HG03575 (cell line): ENCODE measurements at regions not wholly inside any gene's neighbourhood (a gene's known extent, or its start where the extent isn't known, plus 50 kb on each side); places are given as distances from the start of the nearest gene placed in this dataset.

Experiments
- ATAC-seq: cut with Tn5 transposase; IDR thresholded peaks from one replicate; pipeline ENCODE4 v1.9.1; 2021; ENCODE audit not compliant: unreplicated experiment, insufficient number of reproducible peaks, low FRiP score; ENCODE audit errors: extremely low read depth

- no peak for ATAC-seq
Measured at GRCh38 chr21:21605521-21605920, 607.3 kb downstream of the NCAM2 start.

- no peak for ATAC-seq
Measured at GRCh38 chr21:21606041-21606440, 607.8 kb downstream of the NCAM2 start.

- ATAC-seq = no peak
Measured at GRCh38 chr21:21612466-21612865, 614.3 kb downstream of the NCAM2 start.

DNA sequence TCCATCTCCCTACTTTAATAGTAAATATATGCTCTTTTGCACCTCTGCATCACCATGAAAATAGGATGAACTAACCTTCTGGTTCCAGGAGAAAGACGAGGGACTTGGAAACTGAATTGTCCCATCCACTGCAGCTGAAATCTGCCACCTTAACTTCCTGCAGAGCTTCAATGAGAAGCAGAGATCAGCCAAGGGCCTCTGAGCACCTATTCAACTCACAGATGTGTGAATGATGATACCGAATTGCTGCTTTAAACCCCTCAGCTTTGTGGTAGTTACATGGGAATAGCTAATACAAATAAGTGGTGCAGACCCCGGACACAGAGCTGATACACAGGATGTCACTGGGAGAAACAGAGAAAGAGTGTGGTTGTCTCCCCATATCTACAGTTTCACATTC lies 616.8 kb downstream of the NCAM2 start:
- ATAC-seq = no peak

DNA sequence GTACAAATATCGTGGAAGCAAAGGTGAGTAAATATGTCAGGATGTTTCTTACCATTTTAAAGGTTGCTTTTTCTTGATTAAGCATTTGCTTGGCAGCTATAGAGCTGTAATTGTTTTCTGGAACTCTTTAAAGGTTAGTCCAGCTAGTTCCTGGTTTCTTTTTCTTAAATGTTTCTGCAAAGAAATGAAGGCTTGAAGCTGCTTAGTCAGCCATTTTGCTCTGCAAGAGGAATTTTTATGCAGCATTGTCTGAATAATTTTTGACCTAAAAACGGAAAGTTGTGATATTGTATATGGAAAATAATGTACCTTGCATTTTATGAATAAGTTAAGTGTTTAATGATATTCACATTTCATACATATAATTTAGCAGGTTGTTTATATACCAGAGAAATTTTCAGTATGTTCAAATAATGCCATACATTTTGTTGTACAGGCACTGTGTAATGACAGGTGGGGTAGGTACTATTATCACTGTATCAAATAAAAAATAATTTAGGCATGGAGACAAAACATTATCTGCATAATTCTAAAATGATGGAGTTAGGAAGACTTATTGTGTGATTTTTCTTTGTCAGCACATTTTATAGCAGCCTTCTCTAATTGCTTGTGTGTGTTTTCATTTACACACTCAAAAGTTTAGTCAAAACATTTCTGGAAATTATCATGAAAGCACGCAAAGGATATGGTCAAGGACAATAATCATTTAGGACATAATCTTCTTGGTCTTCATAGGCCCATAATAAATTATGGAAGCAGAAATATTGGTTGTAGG lies 624.4 kb downstream of the NCAM2 start:
- ATAC-seq = no peak

GRCh38 chr21:21624674-21625073 lies 626.5 kb downstream of the NCAM2 start:
- ATAC-seq = no peak

- ATAC-seq = no peak
Measured at GRCh38 chr21:21631961-21632360, 633.8 kb downstream of the NCAM2 start.

DNA sequence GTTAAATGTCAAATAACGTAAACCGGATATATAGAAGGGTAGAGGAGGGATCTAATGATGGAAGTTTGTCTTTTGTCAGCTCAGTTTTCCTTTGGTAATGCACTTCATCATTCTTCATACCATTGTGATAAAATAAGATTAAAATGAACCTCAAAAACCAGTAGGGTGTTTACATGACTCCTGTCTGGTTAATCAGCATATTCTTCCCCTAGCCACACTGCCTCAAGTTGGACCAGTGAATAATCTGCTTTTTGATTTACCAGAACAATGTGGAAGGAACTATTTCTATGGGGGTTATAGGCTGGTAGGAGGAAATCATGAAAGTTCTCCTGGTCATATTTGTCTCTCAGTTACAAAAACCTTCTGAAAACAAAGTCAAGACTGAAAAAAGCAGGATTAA lies 634.7 kb downstream of the NCAM2 start:
- no peak for ATAC-seq

DNA sequence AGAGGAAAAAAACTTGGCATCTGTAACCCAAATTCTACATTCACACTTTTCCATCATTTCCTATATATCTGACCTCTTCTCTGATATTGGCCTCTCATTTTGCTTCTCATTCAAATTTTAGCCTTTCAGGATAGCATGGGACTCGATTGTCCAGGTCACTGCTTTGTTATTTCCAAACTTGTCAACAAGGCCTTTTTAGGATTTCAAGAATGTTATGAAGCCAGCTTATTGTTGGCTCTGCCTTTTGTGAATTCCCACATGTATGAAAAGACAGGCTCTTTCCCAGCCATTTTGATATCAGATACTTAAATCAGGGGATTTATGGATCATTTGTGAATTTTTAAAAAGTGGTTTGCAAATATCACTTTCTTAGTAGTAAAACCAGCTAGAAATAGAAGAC lies 663.5 kb downstream of the NCAM2 start:
- ATAC-seq = no peak

DNA sequence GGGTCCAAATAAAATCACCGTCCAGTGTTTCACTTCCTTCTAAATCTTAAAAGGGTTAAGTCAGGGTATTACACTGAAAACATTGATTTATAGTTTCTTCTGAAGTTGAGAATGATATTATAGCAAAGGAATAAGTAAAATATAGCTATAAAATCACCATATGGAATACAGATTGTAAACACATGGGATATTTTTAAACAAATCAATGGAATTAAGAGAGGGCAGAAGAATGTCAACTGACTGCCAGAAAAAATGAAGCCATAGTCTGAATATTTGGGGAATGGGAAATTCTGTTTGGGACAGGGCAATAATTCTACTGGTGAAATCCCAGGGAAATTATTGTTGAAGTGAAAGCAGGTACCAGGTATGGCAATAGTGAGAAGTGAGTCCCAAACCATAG lies 664.6 kb downstream of the NCAM2 start:
- no peak for ATAC-seq

GRCh38 chr21:21664871-21665270 lies 666.7 kb downstream of the NCAM2 start:
- ATAC-seq = no peak

DNA sequence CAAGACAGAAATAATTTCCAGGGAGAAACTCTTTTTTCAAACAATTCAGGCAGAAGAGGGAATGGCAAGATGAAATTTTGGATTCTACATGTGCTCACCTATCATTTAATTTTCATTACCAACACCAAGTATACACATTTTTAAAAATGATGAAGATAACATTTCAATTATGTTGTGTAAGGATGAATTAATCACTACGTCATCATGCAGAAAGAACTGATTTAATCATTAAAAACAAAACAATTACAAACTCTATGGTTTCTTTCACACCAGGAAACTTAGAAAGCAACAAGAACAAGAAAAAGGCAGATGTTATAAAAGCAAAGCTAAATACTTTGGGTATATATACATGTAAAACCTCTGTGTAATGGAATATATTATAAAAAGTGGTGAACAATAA lies 668.5 kb downstream of the NCAM2 start:
- no peak for ATAC-seq

DNA sequence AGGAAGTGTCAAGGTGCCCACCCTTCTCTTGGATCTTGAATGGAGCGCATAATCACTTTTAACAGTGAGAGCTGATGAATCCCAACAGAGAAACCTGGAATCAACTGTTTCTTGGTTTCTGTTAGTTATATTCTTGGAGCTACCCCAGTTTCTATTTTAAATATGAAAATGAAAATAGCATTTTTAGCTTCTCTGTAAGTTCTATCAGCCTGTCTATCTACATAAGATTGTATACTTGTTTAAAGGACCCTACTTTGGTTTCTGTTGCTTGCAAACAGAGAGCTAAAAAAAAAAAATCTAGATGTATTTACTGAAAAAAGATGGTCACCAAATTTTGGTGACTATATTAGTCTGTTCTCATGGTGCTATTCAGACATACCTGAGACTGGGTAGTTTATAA lies 670.0 kb downstream of the NCAM2 start:
- no peak for ATAC-seq

DNA sequence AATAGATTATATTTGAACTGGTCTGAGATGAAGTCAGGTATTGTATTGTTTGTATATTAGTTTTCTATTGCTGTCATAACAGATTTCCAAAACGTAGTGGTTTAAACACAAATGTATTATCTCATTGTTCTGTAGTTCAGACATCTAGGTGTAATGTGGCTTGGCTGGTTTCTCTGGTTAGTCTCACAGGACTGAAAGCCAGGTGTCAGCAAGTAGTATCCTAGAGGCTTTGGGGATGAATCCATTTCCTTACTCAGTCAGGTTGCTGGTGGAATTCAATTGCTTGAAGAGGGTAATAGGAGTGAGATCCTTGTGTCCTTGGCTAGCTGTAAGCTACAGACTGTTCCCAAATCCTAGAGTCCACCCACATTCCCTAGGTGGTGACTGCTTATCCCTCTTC lies 675.8 kb downstream of the NCAM2 start:
- no peak for ATAC-seq

DNA sequence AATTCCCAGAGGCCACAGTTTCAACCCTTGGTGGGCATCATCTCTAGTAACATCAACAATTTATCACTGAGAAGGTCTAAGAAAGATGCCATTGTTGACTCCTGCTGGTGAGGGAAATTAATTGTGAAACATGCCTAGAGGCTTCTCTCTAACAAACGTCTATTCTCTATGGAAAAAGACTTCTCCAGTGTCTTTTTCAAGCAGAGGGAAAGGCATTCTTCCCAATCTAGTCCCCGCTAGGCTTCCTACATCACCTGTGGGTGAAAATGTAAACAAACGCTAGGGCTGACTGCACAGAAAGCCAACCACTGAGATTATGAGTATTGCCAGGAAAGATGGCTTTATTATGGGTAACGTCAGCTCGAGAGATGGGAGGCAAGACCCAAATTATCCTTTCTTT lies 677.4 kb downstream of the NCAM2 start:
- no peak for ATAC-seq

- ATAC-seq = no peak
Measured at GRCh38 chr21:21682172-21682571, 684.0 kb downstream of the NCAM2 start.

DNA sequence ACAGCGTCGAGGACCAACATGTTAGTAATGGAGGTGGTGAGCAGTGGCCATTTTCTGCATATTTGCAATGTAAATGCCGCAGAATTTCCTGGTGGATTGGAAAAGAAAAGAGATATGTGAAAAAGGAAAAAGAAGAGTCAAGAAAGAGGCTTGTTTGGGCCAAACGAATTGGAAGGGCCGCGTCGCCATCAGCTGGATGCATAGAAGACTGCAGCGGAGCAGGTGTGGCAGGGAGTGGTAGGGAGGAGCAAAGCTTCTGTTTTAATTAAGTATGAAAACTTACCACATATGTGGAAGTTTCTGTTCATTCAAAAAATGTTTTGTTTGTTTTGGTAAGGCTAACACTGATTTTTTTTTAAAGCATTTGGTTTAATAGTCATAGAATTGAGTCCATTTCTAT lies 690.7 kb downstream of the NCAM2 start:
- ATAC-seq = no peak

DNA sequence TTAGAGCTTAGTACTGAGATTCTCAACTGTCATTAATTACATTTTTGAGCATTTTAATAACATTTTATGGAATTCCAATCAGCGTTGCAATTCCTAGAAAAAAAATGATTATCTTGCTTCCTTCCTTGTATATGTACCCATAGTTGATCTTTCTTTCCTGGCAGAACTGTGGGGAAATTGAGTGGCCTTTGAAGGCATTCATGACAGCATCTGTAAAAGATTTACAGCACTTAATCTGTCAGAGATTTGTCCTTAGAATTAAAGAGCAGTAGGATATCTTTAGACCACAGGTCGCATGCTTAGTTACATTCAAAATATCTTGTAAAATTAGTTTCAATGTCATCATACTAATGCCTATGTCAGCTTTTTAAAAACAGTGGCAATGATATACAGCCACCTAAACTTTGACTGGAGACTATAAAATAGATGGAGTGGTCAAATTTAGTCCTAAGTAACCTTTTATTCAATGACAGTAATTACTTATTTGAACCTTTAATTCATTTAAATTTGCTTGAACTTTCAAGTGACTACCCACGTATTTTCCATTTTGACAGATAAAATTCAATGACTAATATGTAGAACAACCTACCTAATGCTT lies 692.0 kb downstream of the NCAM2 start:
- ATAC-seq = no peak

DNA sequence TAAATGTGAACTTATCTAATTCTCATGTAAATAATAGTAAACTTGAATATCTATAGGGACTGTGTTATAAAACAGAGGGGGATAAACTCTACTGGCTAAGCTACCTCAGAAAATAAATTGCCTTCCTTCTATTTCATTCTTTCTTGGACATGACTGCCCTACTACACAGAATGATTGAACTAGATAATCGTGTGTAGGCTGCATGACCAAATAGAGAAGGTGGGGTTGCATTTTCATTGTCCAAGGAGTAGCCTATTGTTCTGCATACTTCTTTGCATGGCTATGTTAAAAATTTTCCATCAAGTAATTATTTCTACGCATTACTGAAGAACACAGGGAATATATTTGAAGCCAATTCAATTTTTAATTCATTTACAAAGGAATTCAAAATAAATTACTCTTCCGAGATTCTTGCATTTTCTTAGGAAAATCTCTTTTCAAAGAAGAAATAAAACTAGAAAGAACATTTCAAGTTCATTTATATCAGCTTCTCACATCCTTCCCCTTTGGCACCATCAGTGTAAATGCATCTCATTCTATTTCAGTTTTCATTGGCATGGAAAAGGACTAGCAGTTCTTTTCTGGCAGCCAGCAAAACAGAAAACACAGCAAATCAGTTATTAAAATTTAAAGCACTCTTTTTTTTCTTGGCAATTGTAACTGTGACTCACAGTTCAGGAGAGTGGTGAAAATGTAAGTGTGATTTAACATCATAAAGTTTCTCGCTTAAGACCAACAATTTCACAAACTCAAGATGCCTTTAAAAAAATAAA lies 714.7 kb downstream of the NCAM2 start:
- no peak for ATAC-seq

- ATAC-seq = no peak
Measured at GRCh38 chr21:21713651-21714180, 715.5 kb downstream of the NCAM2 start.
